ENCODE measurements at regions not wholly inside any gene's neighbourhood (a gene's known extent, or its start where the extent isn't known, plus 50 kb on each side); places are given as distances from the start of the nearest gene placed in this dataset.
"Not testable (repeated sequence)": the region's sequence is repeated elsewhere in the genome, so short reads cannot be mapped to it uniquely, and the experiment has no call there.

DNA sequence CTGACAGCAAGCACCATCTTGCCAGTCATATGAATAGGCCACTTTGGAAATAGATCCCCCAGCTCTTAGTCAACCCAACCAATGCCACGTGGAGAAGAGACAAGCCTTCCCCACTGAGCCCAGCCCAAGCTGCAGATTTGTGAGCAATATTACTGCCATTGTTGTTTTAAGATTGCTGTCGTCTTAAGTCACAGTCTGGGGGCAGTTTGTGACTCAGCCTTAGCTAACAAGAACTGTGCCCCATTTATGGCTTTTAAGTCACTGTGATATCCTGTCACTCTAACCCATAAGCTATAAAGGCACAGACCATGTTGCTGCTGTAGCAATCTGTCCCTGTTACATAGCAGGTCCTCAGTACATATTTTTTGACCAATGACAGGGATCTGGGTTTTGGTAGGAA is 464.2 kb downstream of the MED13L start:
- no peak overlapping the region for H3K4me3 ChIP-seq (ENCODE audit: low read depth, low read length)

DNA sequence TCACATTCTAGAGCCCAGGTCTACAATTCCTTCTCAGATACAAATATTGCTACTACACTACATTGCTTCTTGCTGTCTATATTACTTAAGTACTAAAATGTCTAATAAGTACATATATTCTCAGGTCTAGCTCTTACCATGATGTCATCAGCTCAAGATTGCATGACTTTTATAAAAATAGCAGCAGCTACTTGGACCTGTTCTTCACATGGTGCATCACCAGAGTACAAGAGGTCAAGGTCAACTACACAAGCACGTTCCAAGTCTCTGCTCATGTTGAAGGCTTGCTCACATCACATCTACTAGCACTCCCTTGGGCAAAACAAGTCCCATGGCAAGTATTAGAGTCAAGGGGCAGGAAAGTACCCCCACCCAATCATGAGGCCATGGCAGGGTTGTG is 465.6 kb downstream of the MED13L start:
- no peak overlapping the region for H3K4me3 ChIP-seq (ENCODE audit: low read depth, low read length)

DNA sequence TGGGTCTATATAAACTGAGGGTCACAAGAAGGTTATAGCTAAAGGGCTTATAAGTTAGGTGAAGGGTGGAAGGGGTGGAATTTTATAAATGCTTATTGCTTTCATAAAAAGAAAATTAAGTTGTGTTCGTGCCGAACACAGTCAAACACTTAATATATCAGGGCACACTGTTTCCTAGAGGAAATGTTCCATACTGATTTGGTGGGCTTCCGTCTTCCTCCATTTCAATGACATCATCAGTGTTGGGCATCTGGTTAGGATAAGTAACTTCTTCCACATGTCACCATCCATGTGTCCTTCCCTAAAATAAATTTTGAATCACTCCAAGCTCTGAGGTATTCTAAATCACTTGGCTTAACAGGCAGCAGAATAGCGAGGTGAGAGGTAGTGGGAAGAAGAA is 466.4 kb downstream of the MED13L start:
- no peak overlapping the region for H3K4me3 ChIP-seq (ENCODE audit: low read depth, low read length)

DNA sequence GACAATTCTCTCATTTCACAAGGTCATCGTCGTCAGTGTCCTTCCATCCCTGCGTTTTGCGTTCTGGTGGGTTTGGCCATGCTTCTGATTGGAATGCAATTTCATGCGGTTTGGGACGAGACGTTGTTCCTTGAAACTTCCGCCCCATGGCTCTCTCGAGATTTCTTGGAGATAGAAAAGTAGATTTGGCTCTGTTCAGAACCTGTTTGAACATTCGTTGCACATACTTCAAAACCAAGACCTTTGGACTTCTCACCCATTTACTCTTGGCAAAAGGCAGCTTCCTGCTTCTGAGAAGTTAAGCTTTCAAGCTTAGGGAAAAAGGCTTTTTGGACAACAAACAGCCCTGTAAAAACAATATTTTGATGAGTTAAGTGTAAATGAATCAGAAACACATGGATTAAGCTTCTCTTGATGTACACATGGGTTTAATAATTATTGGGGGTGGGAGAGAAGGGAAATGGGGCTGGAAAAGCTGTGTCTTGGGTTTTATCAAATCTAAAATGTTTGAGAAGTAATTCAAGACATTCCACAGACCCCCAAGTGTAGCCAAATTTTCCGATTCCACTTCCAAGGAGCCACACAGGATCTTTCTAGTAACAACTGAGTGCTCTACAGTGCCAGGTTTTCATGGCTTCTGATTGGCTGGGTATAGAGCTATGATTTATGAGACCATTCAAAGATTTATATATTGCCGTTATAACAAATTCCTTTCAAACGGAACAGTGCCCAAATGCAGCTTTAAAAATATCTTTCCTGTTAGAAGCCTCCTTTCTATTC is 467.2 kb downstream of the MED13L start:
- H3K4me3 ChIP-seq (ENCODE audit: low read depth, low read length) = no peak overlapping the region

DNA sequence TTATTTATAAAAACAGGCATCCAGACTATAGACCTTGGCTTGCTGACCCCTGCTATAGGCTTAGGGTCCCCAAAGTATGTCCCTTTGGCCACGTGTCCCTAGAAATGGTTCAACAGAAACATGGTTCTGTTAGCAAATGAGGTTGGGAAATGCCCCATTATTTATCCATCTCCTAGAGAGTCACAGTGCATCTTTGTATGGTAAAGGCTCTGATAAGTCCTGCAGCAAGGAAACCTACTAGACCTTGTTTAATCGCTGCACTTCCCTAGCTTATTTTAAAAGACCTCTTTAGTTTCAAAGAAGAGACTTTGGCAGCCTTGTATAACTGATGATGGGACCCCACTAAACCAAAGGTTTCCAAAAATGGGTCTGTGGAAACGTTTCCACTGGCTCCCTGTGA is 471.5 kb downstream of the MED13L start:
- H3K4me3 ChIP-seq (ENCODE audit: low read depth, low read length) = no peak overlapping the region

DNA sequence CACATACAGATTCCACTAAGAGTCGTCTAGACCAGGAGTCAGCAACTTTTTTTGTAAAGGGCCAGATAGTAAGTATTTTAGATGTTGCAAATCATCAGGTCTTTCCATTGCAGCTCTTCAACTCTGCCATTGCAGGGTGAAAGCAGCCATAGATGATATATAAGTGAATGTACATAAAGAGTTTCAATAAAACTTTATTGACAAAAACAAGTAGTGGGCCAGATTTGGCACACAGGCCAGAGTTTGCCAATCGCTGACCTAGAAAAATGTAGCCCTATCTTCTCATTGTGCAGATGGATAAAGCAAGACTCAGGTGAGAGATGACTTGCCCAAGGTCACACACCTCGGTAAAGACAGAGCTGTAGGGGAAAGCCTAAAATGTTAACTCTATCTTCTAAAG is 474.7 kb downstream of the MED13L start:
- H3K4me3 ChIP-seq (ENCODE audit: low read depth, low read length) = no peak overlapping the region

DNA sequence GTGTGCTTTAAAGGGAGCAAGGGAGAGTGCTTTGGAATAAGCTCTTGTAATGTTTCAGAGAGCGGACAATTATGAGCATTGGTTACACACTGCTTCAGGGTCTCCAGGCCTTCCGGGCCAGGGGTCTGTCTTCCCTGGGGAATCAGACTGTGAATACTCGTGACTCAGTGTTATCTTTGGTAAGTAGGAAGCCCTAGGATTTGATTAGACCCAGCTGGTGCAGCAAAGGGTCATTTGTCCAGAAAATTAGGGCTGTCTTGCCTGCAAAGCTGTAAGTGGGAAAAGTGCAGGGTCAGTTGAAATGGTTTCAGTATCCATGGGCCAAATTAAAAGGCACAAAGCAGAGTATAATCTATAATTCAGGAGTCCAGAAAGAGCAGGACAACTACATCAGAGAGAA is 475.6 kb downstream of the MED13L start:
- no peak overlapping the region for H3K4me3 ChIP-seq (ENCODE audit: low read depth, low read length)

DNA sequence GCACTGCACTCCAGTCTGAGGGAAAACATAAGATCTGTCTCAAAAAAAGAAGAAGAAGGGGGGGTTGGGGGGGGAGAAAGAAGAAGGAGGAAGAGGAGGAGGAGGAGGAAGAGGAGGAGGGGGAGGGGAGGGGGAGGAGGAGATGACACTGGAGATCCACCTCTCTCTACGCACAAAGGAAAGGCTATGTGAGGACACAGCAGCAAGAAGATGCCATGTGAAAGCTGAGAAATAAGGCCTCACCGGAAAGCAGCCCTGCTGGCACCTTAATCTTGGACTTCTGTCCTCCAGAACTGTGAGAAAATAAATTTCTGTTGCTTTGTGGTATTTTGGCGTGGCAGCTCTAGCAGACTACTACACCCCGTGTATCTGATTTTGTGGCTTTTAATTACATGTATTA is 477.9 kb downstream of the MED13L start:
- H3K4me3 ChIP-seq (ENCODE audit: low read depth, low read length) = no peak overlapping the region

DNA sequence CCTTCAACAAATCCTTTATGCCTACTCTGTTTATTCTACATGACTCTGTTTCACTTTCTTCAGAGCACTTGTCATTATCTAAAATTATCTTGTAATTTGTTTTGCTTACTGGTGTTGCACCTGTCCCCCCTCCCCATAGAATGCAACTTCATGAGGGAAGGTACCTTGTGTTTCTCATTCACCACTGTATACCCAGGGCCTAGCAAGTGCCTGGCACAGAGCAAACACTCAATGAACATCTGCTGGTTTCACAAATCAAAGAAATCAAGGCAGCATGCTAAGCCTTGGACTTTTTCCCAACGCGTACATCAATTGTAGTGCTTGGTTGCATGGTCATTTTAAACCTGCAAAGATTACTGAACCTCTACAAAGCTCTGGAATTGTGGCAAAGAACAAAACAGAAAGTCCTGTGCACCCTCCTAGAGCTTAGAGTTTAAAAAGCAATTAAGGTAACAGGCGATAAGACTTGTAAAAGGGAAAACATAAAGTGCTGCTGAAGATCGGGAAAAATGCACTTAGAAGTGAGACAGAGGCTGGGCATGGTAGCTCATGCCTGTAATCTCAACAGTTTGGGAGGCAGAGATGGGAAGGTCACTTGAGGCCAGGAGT is 479.1 kb downstream of the MED13L start:
- H3K4me3 ChIP-seq (ENCODE audit: low read depth, low read length) = no peak overlapping the region

DNA sequence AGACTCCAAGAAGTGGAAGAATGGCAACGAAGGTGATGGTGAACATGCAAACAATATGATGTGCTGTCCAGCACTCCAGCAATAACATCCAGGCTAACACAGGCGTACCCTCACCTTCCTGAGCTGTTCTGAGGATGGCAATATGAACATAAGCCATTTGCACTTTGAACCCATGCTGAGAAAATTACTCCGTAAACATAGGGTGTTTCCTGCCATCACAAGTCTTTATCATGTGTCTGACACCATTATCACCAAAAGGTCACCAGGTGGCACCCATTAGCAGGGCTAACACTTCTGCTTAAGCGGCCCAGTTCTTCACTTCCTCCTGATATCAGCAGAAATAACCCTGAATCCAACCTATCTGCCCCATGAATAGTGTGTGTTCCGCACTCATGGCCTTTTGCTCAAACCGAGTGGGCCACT is 482.8 kb downstream of the MED13L start:
- no peak overlapping the region for H3K4me3 ChIP-seq (ENCODE audit: low read depth, low read length)

DNA sequence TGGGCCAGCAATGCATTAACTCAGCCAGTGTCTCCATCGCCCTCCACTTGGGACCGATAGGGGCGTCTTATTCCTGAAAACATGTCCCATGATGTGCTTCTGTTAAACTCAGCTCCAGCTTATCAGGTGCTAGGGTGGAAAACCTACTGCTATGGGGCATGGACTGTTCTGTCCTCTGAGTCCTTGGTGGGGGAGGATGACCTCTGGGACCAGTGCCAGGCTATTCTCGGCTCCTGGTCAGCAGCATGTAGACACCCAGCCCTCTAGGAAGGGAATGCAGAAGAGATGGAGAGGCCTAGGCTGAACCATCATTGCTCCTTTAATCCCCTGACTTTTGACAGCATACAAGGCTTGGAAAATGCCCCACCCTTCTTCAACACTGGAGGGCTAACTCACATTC is 486.2 kb downstream of the MED13L start:
- no peak overlapping the region for H3K4me3 ChIP-seq (ENCODE audit: low read depth, low read length)

DNA sequence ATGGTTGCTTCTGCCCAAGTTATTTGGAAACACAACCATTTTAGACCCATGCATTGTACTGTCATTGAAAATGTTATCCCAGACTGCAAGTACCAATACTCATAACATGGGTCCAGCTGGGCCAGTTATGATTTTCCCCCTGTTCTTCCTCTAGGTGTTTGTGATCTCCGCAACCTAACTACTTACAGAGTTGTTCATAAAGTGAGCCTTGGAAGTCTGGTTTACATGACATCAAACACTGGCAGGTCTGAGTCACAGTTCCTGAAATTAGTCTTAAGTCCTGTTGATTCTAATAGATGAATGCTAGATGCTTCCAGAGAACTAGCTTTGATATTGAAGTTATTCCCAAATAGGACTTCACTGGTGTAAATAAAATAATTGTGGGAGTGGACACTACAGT is 487.0 kb downstream of the MED13L start:
- no peak overlapping the region for H3K4me3 ChIP-seq (ENCODE audit: low read depth, low read length)

DNA sequence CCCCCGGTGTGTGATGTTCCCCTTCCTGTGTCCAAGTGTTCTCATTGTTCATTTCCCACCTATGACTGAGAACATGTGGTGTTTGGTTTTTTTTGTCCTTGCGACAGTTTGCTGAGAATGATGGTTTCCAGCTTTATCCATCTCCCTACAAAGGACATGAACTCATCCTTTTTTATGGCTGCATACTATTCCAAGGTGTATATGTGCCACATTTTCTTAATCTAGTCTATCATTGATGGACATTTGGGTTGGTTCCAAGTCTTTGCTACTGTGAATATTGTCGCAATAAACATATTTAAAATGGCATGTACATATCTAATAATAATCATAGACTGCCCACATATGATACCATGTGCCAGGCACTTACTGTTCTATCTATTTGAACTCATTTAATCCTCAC is 491.0 kb downstream of the MED13L start:
- not testable (repeated sequence) for H3K4me3 ChIP-seq (ENCODE audit: low read depth, low read length)

DNA sequence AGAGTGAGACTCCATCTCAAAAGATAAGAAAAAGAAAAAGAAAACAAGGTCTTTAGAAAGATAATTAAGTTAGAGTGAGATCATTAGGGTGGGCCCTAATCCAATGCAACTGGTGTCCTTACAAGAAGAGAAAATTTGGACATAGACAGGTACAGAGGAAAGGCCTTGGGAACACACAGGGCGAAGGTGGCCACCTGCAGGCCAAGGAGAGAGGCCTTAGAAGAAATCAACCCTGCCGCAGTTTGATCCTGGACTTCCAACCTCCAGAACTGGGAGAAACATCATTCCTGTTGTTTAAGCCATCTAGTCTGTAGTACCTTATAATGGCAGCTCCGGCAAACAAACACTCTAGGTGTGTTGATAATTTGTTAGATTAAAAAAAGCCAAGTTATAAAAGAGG is 491.9 kb downstream of the MED13L start:
- H3K4me3 ChIP-seq (ENCODE audit: low read depth, low read length) = no peak overlapping the region

DNA sequence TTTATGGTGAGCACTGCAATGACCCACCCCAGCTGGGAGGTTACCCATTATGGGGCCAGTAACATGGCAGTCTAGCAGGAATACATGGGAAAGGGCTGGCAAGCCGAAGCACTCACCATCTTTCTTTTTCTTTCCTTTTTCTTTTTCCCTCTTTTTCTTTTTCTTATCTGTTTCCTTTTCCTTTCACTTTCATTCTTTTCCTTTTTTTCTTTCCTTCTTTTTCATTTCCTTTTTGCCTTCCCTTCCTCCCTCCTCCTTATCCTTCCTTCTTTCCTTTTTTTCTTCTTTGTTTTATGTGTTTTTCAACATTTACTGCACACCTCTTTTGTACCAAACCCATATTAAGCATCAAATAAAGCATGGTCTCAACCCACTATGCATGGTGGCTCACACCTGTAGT is 501.1 kb downstream of the MED13L start:
- H3K4me3 ChIP-seq (ENCODE audit: low read depth, low read length) = no peak overlapping the region

DNA sequence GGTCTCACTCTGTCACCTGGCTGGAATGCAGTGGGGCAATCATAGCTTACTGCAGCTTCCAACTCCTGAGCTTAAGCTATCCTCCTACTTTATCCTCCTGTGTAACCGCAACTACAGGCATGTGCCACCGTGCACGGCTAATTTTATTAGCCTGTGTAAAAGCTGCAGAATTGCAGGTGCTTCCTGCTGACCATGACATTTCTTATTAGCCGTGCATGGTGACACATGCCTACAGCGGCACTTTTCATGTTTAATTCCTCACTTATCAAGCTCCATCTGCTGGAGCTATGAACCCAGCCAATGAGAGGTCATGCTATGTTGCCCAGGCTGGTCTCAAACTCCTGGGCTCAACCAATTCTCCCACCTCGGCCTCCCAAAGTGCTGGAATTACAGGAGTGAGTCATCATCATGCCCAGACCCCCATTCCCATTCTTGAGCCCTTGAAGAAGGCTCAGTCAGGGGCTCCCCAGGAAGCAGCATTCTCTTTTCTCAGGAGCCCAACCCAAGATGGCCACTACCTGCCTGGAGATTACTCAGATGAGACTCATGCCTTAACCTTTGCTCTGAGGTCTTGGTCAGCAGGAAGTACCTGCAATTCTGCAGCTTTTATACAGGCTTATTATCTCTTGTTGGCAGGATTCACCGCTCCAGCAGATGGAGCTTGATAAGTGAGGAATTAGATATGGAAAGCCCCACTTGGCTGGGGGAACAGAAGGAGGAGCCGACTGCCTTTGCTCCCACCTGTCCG is 503.2 kb downstream of the MED13L start:
- H3K4me3 ChIP-seq (ENCODE audit: low read depth, low read length) = no peak overlapping the region

DNA sequence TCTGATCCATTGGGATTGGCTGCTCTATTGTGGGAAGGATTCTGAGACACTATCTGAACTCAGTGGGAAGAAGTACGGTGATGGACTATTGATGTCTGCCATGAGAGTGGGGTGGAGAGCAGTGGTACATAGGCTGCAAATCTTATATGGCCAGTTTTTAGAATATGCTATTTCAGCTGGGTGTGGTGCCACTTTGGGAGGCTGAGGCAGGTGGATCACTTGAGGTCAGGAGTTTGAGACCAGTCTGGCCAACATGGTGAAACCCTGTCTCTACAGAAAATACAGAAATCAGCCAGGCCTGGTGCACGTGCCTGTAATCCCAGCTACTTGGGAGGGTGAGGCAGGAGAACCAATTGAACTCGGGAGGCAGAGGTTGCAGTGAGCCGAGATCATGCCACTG is 505.9 kb downstream of the MED13L start:
- no peak overlapping the region for H3K4me3 ChIP-seq (ENCODE audit: low read depth, low read length)

DNA sequence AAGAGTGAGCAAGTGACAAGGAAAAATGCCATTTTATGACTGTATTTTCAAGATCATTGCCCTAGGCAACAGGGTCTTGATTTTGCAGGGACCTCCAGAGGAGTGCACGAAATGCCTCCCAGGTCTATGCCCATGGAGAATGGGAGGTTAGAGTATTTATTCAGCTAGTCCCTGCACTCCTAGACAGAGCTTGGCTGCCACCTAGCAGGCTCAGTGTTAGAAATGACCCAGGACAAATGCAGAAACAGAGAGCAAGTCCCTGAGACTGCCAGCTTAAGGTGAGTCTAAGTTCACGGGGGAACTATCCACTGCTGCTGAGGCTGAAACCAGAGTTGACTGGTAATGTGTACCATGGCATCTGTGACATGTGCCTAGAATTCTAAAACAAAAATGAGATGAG is 506.4 kb downstream of the MED13L start:
- no peak overlapping the region for H3K4me3 ChIP-seq (ENCODE audit: low read depth, low read length)

DNA sequence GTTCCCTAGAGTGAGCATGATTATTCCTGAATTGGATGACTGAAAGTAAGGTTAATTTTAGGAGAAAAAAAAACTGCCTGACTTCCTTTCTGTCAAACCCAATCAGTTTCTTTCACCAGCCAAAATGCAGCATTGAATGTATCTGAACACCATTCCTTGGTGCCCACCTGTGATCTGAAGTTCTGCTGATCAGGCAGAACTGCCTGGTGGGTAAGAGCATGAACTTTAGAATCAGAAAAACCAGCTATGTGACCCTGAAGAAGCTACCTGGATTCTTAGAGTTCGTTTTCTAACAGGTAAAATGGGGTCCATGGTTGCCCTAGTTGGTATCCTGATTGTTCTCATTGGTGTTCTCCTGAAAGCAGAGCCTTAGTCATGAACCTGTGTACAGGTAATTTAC is 506.9 kb downstream of the MED13L start:
- H3K4me3 ChIP-seq (ENCODE audit: low read depth, low read length) = no peak overlapping the region

DNA sequence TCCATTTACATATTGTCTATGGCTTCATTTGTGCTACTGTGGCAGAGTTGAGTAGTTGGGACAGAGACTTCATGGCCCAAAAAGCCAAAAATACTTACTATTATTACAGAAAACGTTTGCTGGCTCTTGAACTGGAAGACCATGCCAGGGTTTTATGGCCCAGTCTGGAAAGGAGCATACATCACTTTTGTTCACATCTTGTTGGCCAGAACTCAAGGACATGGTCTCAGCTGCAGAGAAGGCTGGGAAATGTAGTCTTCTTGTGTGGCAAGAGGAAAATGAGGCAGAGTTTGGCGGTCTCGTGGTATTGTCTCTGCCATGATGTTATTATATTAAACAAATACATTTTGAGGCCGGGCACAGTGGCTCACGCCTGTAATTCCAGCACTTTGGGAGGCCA is 509.6 kb downstream of the MED13L start:
- no peak overlapping the region for H3K4me3 ChIP-seq (ENCODE audit: low read depth, low read length)

DNA sequence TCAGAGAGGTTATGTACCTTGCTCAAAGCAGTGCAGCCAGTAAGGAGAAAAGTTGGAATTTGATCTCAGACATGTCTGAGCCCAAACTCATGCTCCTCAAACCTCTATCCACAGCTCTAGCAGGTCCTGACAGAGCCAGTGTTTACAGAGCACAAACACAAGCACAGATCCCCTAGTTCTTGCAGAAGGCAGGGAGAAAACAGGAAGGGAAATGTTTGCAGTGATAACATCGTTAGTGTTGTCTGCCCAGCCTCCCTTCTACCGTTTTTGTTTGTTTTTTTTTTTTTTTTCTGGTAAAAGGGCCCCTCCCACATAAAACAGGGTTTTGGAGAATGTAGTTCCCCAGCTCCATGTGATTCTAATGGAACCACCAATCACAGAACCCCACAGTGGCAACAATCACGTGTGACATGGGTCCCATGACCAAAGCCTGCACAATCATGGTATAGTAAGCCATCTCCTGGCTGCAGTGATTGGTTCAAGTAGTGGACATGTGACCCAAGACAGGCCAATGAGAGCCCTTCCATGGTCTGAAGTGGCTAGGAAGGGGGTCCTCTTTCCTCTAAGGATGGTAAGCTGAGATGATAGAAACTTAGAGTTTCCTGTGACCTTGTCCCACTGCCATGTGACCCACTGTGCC is 513.4 kb downstream of the MED13L start:
- no peak overlapping the region for H3K4me3 ChIP-seq (ENCODE audit: low read depth, low read length)

DNA sequence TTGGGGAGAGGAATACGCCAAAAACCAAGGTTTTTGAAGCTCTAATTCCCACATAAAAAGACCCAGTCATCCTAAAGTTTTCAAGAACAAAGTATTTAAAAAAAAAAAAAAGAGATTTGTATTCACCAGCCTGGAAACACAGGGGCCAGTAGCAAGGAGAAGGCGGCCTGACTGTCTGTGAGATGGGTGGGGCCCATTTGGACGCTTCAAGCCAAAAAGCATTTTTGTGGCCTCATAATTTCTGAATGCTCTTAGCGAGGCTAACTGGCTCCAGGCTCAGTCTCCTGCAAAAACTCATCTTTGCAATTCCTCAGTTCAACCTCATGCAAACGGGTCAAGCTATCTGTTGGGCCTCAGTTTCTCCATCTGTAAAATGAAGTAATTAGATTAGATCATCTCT is 514.1 kb downstream of the MED13L start:
- H3K4me3 ChIP-seq (ENCODE audit: low read depth, low read length) = no peak overlapping the region
